ENCODE measurements at regions not wholly inside any gene's neighbourhood (a gene's known extent, or its start where the extent isn't known, plus 50 kb on each side); places are given as distances from the start of the nearest gene placed in this dataset.

DNA sequence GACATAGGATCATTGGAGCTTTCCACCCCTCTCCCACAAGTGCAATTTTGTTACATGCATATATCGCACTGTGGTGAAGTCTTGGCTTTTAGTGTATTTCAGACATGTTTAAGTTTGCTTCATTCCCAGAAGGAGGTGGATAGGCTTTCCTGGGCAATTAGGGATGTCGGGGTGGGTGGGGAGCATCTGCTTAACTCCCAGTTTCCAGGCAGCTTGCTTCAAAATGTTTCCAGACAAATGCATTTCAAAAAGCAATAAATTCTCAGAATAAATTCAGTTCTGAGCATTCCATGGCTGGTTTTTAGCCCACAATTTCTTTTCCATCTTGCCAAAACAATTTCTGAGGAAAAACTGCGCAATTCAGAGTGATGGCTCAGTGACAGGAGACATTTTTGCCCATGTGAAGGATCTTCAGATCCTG is 227.7 kb upstream of the ZPLD1 start:
- Histone ChIP-seq H3K4me1 (ENCODE audit: control insufficient read depth, insufficient read depth, low read length) (no peaks in the 10 kb centered on the region), H3K4me3 (no peak overlapping the region), H3K4me2 (ENCODE audit: control insufficient read depth, insufficient read depth) (no peak overlapping the region), H3K27ac (ENCODE audit: control insufficient read depth, insufficient read depth) (no peak overlapping the region), H3K9ac (ENCODE audit: control insufficient read depth, insufficient read depth, low read length) (no peak overlapping the region), H3K27me3 (replicated peaks in 1 of 2; ENCODE audit: control insufficient read depth in 2 of 2, insufficient read depth in 2 of 2, low read length in 1 of 2) (no peaks in the 10 kb centered on the region), H4K20me1 (ENCODE audit: control insufficient read depth, insufficient read depth) (no peaks in the 10 kb centered on the region), H3K79me2 (ENCODE audit: control insufficient read depth, insufficient read depth, low read length) (no peaks in the 10 kb centered on the region), H2AFZ (ENCODE audit: control insufficient read depth, low read depth, low read length) (no peak overlapping the region), H3K36me3 (ENCODE audit: control insufficient read depth in 2 of 2, insufficient read depth in 2 of 2, low read length in 1 of 2) (no peaks in the 10 kb centered on the region), H3K9me3 (replicated peaks; ENCODE audit: control insufficient read depth, insufficient read depth, low read length) (peaks cover 3% of the 10 kb centered on the region; the same call in 2 of the 3 replicates)
- ChIA-PET POLR2A (no interaction called here), CTCF (no interaction called here), SMC1A (ENCODE audit: uncharacterized antibody, unreplicated experiment) (interaction anchor here (0.6 kb wide), 1 partner anchor 21 kb away, joined by 4 read pairs; no protein-coding TSS in a partner anchor), RAD21 (ENCODE audit: unreplicated experiment) (no interaction called here)
- intact Hi-C loops (cut with micrococcal nuclease; ENCODE audit: unreplicated experiment) = no loop called here
- FAIRE-seq = no peak
- no peak for TF ChIP-seq ZNF274 (IDR thresholded peaks at IDR 0.05; ENCODE audit: insufficient read depth, insufficient read length)
- no peak for TF ChIP-seq BRCA1 (IDR thresholded peaks at IDR 0.05; ENCODE audit: low read depth, low read length)
- no peak for TF ChIP-seq YY1 (IDR thresholded peaks at IDR 0.05; ENCODE audit: low read depth, low read length)
- TF ChIP-seq CBFB (IDR thresholded peaks at IDR 0.05; ENCODE audit: low read depth) = no peak
- no peak for TF ChIP-seq ZNF622 (IDR thresholded peaks at IDR 0.05)
- TF ChIP-seq, protein P1, sequence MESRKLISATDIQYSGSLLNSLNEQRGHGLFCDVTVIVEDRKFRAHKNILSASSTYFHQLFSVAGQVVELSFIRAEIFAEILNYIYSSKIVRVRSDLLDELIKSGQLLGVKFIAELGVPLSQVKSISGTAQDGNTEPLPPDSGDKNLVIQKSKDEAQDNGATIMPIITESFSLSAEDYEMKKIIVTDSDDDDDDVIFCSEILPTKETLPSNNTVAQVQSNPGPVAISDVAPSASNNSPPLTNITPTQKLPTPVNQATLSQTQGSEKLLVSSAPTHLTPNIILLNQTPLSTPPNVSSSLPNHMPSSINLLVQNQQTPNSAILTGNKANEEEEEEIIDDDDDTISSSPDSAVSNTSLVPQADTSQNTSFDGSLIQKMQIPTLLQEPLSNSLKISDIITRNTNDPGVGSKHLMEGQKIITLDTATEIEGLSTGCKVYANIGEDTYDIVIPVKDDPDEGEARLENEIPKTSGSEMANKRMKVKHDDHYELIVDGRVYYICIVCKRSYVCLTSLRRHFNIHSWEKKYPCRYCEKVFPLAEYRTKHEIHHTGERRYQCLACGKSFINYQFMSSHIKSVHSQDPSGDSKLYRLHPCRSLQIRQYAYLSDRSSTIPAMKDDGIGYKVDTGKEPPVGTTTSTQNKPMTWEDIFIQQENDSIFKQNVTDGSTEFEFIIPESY (IDR thresholded peaks at IDR 0.05) = no peak
- TF ChIP-seq, protein P2, sequence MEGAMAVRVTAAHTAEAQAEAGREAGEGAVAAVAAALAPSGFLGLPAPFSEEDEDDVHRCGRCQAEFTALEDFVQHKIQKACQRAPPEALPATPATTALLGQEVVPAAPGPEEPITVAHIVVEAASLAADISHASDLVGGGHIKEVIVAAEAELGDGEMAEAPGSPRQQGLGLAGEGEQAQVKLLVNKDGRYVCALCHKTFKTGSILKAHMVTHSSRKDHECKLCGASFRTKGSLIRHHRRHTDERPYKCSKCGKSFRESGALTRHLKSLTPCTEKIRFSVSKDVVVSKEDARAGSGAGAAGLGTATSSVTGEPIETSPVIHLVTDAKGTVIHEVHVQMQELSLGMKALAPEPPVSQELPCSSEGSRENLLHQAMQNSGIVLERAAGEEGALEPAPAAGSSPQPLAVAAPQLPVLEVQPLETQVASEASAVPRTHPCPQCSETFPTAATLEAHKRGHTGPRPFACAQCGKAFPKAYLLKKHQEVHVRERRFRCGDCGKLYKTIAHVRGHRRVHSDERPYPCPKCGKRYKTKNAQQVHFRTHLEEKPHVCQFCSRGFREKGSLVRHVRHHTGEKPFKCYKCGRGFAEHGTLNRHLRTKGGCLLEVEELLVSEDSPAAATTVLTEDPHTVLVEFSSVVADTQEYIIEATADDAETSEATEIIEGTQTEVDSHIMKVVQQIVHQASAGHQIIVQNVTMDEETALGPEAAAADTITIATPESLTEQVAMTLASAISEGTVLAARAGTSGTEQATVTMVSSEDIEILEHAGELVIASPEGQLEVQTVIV (IDR thresholded peaks at IDR 0.05; ENCODE audit: borderline replicate concordance, partially characterized antibody) = no peak
- TF ChIP-seq MEF2A (IDR thresholded peaks at IDR 0.05; ENCODE audit: insufficient read depth, low read depth, low read length) = no peak
- no peak for TF ChIP-seq BMI1 (IDR thresholded peaks at IDR 0.05; ENCODE audit: borderline replicate concordance)
- TF ChIP-seq ZBED1 (IDR thresholded peaks at IDR 0.05; ENCODE audit: borderline replicate concordance) = no peak
- no peak for TF ChIP-seq NBN (IDR thresholded peaks at IDR 0.05)
- TF ChIP-seq CREM (IDR thresholded peaks at IDR 0.05; ENCODE audit: low read depth) = no peak
- TF ChIP-seq POLR2AphosphoS5 (IDR thresholded peaks at IDR 0.05; ENCODE audit: low read length) = no peak
- no peak for TF ChIP-seq JUNB (IDR thresholded peaks at IDR 0.05)
- TF ChIP-seq, protein P3, sequence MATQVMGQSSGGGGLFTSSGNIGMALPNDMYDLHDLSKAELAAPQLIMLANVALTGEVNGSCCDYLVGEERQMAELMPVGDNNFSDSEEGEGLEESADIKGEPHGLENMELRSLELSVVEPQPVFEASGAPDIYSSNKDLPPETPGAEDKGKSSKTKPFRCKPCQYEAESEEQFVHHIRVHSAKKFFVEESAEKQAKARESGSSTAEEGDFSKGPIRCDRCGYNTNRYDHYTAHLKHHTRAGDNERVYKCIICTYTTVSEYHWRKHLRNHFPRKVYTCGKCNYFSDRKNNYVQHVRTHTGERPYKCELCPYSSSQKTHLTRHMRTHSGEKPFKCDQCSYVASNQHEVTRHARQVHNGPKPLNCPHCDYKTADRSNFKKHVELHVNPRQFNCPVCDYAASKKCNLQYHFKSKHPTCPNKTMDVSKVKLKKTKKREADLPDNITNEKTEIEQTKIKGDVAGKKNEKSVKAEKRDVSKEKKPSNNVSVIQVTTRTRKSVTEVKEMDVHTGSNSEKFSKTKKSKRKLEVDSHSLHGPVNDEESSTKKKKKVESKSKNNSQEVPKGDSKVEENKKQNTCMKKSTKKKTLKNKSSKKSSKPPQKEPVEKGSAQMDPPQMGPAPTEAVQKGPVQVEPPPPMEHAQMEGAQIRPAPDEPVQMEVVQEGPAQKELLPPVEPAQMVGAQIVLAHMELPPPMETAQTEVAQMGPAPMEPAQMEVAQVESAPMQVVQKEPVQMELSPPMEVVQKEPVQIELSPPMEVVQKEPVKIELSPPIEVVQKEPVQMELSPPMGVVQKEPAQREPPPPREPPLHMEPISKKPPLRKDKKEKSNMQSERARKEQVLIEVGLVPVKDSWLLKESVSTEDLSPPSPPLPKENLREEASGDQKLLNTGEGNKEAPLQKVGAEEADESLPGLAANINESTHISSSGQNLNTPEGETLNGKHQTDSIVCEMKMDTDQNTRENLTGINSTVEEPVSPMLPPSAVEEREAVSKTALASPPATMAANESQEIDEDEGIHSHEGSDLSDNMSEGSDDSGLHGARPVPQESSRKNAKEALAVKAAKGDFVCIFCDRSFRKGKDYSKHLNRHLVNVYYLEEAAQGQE (IDR thresholded peaks at IDR 0.05; ENCODE audit: low read depth, low read length) = no peak
- TF ChIP-seq, protein P4, sequence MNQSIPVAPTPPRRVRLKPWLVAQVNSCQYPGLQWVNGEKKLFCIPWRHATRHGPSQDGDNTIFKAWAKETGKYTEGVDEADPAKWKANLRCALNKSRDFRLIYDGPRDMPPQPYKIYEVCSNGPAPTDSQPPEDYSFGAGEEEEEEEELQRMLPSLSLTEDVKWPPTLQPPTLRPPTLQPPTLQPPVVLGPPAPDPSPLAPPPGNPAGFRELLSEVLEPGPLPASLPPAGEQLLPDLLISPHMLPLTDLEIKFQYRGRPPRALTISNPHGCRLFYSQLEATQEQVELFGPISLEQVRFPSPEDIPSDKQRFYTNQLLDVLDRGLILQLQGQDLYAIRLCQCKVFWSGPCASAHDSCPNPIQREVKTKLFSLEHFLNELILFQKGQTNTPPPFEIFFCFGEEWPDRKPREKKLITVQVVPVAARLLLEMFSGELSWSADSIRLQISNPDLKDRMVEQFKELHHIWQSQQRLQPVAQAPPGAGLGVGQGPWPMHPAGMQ (IDR thresholded peaks at IDR 0.05; ENCODE audit: borderline replicate concordance) = no peak
- no peak for TF ChIP-seq BCL11A (IDR thresholded peaks at IDR 0.05; ENCODE audit: low read depth, low read length)
- in situ Hi-C loops (cut with MboI) = no loop called here
- DNase-seq (ENCODE audit: low read depth, low spot score) = no peak
- no TSS peak for BruUV-seq (replicated peaks)
- 69% methylated on average over 3 of the region's 3 CpGs for WGBS (ENCODE audit: insufficient coverage, insufficient replicate concordance, low lambda C conversion rate, missing lambda C conversion rate)
- ATAC-seq = no peak
